Astrocyte of the cerebellum (primary cell): ENCODE measurements at regions not wholly inside any gene's neighbourhood (a gene's known extent, or its start where the extent isn't known, plus 50 kb on each side); places are given as distances from the start of the nearest gene placed in this dataset.

Experiments
- DNase-seq: peaks from one replicate; pipeline ENCODE4 v3.0.0-alpha.2; 2011; ENCODE audit warnings: low read depth
- H3K4me3 ChIP-seq: 2 replicates; pipeline ENCODE4 v1.5.1; 2011; ENCODE audit warnings: mild to moderate bottlenecking, low read depth, low read length, moderate library complexity
- CTCF ChIP-seq: IDR thresholded peaks from 2 replicates; pipeline ENCODE4 v1.5.1; 2012; ENCODE audit warnings: low read length, low read depth, moderate library complexity, mild to moderate bottlenecking; ENCODE audit errors: missing control alignments
- in situ Hi-C: cut with HindIII; loops from 2 replicates; pipeline ENCODE4 v1.10.0; 2017; ENCODE audit warnings: low sequenced_read_pairs

GRCh38 chr5:144857454-144857853, 686.8 kb downstream of the KCTD16 start:
- DNase-seq, result no peak
- no peak for TF ChIP-seq CTCF
- H3K4me3 ChIP-seq, result no peak overlapping the region
- in situ Hi-C loops, result no loop called here

- TF ChIP-seq CTCF, result no peak
- no peak overlapping the region for H3K4me3 ChIP-seq
- in situ Hi-C loops, result no loop called here
- DNase-seq, result no peak
These were observed 673.4 kb downstream of the KCTD16 start for GRCh38 chr5:144844086-144844485.

GRCh38 chr5:144832416-144832815, 661.7 kb downstream of the KCTD16 start:
- no peak for TF ChIP-seq CTCF
- in situ Hi-C loops, result no loop called here
- no peak for DNase-seq
- no peak overlapping the region for H3K4me3 ChIP-seq

GRCh38 chr5:144831650-144832049, 661.0 kb downstream of the KCTD16 start:
- no peak for DNase-seq
- TF ChIP-seq CTCF, result no peak
- no peak overlapping the region for H3K4me3 ChIP-seq
- in situ Hi-C loops, result no loop called here

GRCh38 chr5:144822503-144822902, 651.8 kb downstream of the KCTD16 start:
- in situ Hi-C loops, result no loop called here
- no peak for TF ChIP-seq CTCF
- DNase-seq, result no peak
- no peak overlapping the region for H3K4me3 ChIP-seq

- TF ChIP-seq CTCF, result no peak
- in situ Hi-C loops, result no loop called here
- no peak overlapping the region for H3K4me3 ChIP-seq
- no peak for DNase-seq
These were observed 649.6 kb downstream of the KCTD16 start for GRCh38 chr5:144820278-144820677.

- no peak for TF ChIP-seq CTCF
- no peak for DNase-seq
- no peak overlapping the region for H3K4me3 ChIP-seq
- in situ Hi-C loops, result no loop called here
These were observed 644.5 kb downstream of the KCTD16 start for GRCh38 chr5:144815131-144815530.
